IPS-20b (cell line): ENCODE measurements at regions not wholly inside any gene's neighbourhood (a gene's known extent, or its start where the extent isn't known, plus 50 kb on each side); places are given as distances from the start of the nearest gene placed in this dataset.
"Not testable (repeated sequence)": the region's sequence is repeated elsewhere in the genome, so short reads cannot be mapped to it uniquely, and the experiment has no call there.

Source experiments
- H3K27ac ChIP-seq: one replicate; pipeline ENCODE4 v1.5.1; 2013; ENCODE audit warnings: low read length
- H3K27me3 ChIP-seq: 2 replicates; pipeline ENCODE4 v1.6.1; 2013; ENCODE audit warnings: mild to moderate bottlenecking, low read length, inconsistent platforms; ENCODE audit not compliant: insufficient read depth
- H3K36me3 ChIP-seq: 2 replicates; pipeline ENCODE4 v1.6.1; 2013; ENCODE audit warnings: low read depth, mild to moderate bottlenecking, inconsistent platforms, low read length, moderate library complexity; ENCODE audit not compliant: insufficient read depth
- H3K4me1 ChIP-seq: 2 replicates; pipeline ENCODE4 v1.6.1; 2013; ENCODE audit warnings: mild to moderate bottlenecking, control low read depth, inconsistent platforms, low read length, moderate library complexity; ENCODE audit not compliant: insufficient read depth
- H3K4me3 ChIP-seq: 2 replicates; pipeline ENCODE4 v1.5.1; 2013; ENCODE audit warnings: mild to moderate bottlenecking, low read length, inconsistent platforms
- H3K9ac ChIP-seq: 2 replicates; pipeline ENCODE4 v1.6.1; 2013; ENCODE audit warnings: low read depth, mild to moderate bottlenecking, inconsistent platforms, low read length, moderate library complexity
- H3K9me3 ChIP-seq: 2 replicates; pipeline ENCODE4 v1.6.1; 2013; ENCODE audit warnings: mild to moderate bottlenecking, low read depth, low read length, inconsistent platforms; ENCODE audit not compliant: insufficient read depth

GRCh38 chr3:115292131-115292530, 145.0 kb upstream of the ZBTB20 start:
- Histone ChIP-seq H3K9ac (no peak overlapping the region), H3K36me3 (no peaks in the 10 kb centered on the region)

GRCh38 chr3:115292677-115293165, 145.6 kb upstream of the ZBTB20 start:
- Histone ChIP-seq H3K9me3 (no peaks in the 10 kb centered on the region), H3K4me1 (no peaks in the 10 kb centered on the region), H3K27ac (no peak overlapping the region), H3K27me3 (no peaks in the 10 kb centered on the region), H3K9ac (no peak overlapping the region), H3K36me3 (no peaks in the 10 kb centered on the region), H3K4me3 (no peak overlapping the region)

More at GRCh38 chr3:115292131-115292530, 145.0 kb upstream of the ZBTB20 start:
- Histone ChIP-seq H3K9me3 (no peaks in the 10 kb centered on the region), H3K27ac (no peak overlapping the region), H3K4me1 (no peaks in the 10 kb centered on the region), H3K4me3 (no peak overlapping the region), H3K27me3 (no peaks in the 10 kb centered on the region)

- Histone ChIP-seq H3K27me3 (no peaks in the 10 kb centered on the region), H3K4me1 (no peaks in the 10 kb centered on the region), H3K27ac (no peak overlapping the region), H3K4me3 (no peak overlapping the region), H3K9me3 (no peaks in the 10 kb centered on the region), H3K36me3 (no peaks in the 10 kb centered on the region), H3K9ac (no peak overlapping the region)
These were observed 146.2 kb upstream of the ZBTB20 start for GRCh38 chr3:115293321-115293720.

GRCh38 chr3:115301364-115301860, 154.3 kb upstream of the ZBTB20 start:
- Histone ChIP-seq H3K27me3 (no peaks in the 10 kb centered on the region), H3K4me1 (no peaks in the 10 kb centered on the region), H3K27ac (no peak overlapping the region), H3K36me3 (no peaks in the 10 kb centered on the region), H3K9me3 (no peaks in the 10 kb centered on the region), H3K9ac (no peak overlapping the region), H3K4me3 (no peak overlapping the region)

- not testable (repeated sequence) for H3K4me1 ChIP-seq, H3K36me3 ChIP-seq, H3K27me3 ChIP-seq, H3K27ac ChIP-seq, H3K9ac ChIP-seq, H3K9me3 ChIP-seq
- H3K4me3 ChIP-seq: peak overlapping the region; percentile 40; the same call in 1 of the 2 replicates
These were observed 170.9 kb upstream of the ZBTB20 start for GRCh38 chr3:115317953-115318352.

GRCh38 chr3:115321400-115321805, 174.3 kb upstream of the ZBTB20 start:
- Histone ChIP-seq H3K27me3 (no peaks in the 10 kb centered on the region), H3K9me3 (no peaks in the 10 kb centered on the region), H3K9ac (no peak overlapping the region), H3K27ac (no peak overlapping the region), H3K4me3 (no peak overlapping the region), H3K4me1 (peaks cover 6% of the 10 kb centered on the region), H3K36me3 (no peaks in the 10 kb centered on the region)

- Histone ChIP-seq H3K36me3 (no peaks in the 10 kb centered on the region), H3K9ac (no peak overlapping the region), H3K27ac (no peak overlapping the region), H3K4me1 (peaks cover 6% of the 10 kb centered on the region), H3K27me3 (no peaks in the 10 kb centered on the region), H3K4me3 (no peak overlapping the region), H3K9me3 (no peaks in the 10 kb centered on the region)
These were observed 175.8 kb upstream of the ZBTB20 start for GRCh38 chr3:115322901-115323300.

GRCh38 chr3:115323380-115323779, 176.3 kb upstream of the ZBTB20 start:
- H3K4me1 ChIP-seq: peaks cover 6% of the 10 kb centered on the region
- H3K4me3 ChIP-seq: no peak overlapping the region
- H3K36me3 ChIP-seq: no peaks in the 10 kb centered on the region
- no peak overlapping the region for H3K27ac ChIP-seq
- no peaks in the 10 kb centered on the region for H3K27me3 ChIP-seq
- no peak overlapping the region for H3K9ac ChIP-seq
- H3K9me3 ChIP-seq: no peaks in the 10 kb centered on the region

- Histone ChIP-seq H3K4me1 (peaks cover 6% of the 10 kb centered on the region), H3K9ac (no peak overlapping the region), H3K9me3 (no peaks in the 10 kb centered on the region), H3K27ac (no peak overlapping the region), H3K27me3 (no peaks in the 10 kb centered on the region), H3K36me3 (no peaks in the 10 kb centered on the region), H3K4me3 (no peak overlapping the region)
These were observed 177.0 kb upstream of the ZBTB20 start for GRCh38 chr3:115324056-115324455.

GRCh38 chr3:115325539-115325938, 178.5 kb upstream of the ZBTB20 start:
- H3K9ac ChIP-seq: no peak overlapping the region
- no peak overlapping the region for H3K27ac ChIP-seq
- H3K4me3 ChIP-seq: no peak overlapping the region
- H3K4me1 ChIP-seq: peaks cover 6% of the 10 kb centered on the region
- no peaks in the 10 kb centered on the region for H3K9me3 ChIP-seq
- H3K27me3 ChIP-seq: no peaks in the 10 kb centered on the region
- no peaks in the 10 kb centered on the region for H3K36me3 ChIP-seq

- H3K4me1 ChIP-seq: no peaks in the 10 kb centered on the region
- no peaks in the 10 kb centered on the region for H3K27me3 ChIP-seq
- no peaks in the 10 kb centered on the region for H3K36me3 ChIP-seq
- H3K27ac ChIP-seq: no peak overlapping the region
- H3K9me3 ChIP-seq: no peaks in the 10 kb centered on the region
- no peak overlapping the region for H3K4me3 ChIP-seq
- H3K9ac ChIP-seq: no peak overlapping the region
These were observed 183.3 kb upstream of the ZBTB20 start for GRCh38 chr3:115330430-115330829.

GRCh38 chr3:115332998-115333397, 185.9 kb upstream of the ZBTB20 start:
- H3K36me3 ChIP-seq: no peaks in the 10 kb centered on the region
- H3K4me1 ChIP-seq: no peaks in the 10 kb centered on the region
- H3K9ac ChIP-seq: no peak overlapping the region
- H3K27me3 ChIP-seq: no peaks in the 10 kb centered on the region
- no peak overlapping the region for H3K4me3 ChIP-seq
- no peak overlapping the region for H3K27ac ChIP-seq
- H3K9me3 ChIP-seq: no peaks in the 10 kb centered on the region
